GM19372 (cell line): ENCODE measurements at regions not wholly inside any gene's neighbourhood (a gene's known extent, or its start where the extent isn't known, plus 50 kb on each side); places are given as distances from the start of the nearest gene placed in this dataset.

ENCODE experiments used
- ATAC-seq: cut with Tn5 transposase; IDR thresholded peaks from one replicate; pipeline ENCODE4 v1.9.1; 2021; ENCODE audit warnings: mild to moderate bottlenecking, low read depth, moderate library complexity; ENCODE audit not compliant: unreplicated experiment

DNA sequence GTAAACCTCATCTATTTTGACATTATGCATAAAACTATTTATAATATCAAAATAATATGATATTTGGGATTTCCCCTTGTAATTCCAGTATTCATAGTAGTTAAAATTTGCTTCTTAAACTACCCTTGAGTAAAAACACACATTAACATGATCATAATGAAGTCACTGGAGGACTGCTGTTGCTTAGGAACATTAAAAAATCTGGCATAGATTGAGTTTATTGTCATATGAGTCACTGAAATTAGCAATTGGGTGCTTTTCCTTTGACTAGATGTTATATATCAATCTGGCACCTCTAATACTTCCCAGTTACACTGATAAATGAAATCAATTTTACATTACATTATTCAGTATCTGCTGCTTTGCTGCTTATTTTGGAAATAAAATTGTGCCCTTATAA is 57.0 kb upstream of the ZC3H15 start:
- ATAC-seq, result no peak

DNA sequence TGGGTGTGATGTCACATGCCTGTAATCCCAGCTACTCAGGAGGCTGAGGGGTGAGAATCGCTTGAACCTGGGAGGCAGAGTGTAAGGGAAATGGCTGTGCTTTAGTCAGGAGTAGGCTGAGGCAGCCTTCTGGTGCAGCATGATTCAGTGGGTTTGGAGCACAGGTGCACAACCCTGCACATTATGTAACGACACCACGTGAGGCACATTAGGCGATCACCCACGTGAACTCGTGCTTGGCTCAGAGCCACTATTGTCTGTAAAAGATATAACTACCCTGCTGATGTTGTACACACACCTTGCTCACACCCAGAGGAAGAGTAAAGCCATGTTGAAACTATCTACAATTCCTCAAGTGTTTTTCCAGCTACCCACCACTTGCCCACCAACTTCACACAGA is 54.8 kb upstream of the ZC3H15 start:
- no peak for ATAC-seq

DNA sequence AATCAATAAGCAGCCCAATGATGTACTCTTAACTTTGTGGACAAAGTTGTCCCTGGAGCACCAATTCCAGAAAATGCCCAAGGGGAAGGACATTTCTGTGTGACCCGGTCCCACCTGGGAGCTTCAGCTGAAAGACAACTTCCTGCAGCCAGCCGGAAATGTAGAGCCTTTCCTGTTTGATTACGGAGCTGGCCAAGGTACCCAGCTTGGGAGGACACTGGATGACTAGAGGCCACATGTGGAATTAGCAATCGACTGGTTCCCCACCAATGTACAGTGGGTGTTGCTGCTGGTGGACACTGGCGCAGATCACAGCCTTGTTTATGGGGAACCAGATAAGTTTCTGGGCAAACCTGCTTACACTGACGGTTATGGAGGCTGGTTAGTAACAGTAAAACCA is 53.0 kb upstream of the ZC3H15 start:
- ATAC-seq, result no peak

DNA sequence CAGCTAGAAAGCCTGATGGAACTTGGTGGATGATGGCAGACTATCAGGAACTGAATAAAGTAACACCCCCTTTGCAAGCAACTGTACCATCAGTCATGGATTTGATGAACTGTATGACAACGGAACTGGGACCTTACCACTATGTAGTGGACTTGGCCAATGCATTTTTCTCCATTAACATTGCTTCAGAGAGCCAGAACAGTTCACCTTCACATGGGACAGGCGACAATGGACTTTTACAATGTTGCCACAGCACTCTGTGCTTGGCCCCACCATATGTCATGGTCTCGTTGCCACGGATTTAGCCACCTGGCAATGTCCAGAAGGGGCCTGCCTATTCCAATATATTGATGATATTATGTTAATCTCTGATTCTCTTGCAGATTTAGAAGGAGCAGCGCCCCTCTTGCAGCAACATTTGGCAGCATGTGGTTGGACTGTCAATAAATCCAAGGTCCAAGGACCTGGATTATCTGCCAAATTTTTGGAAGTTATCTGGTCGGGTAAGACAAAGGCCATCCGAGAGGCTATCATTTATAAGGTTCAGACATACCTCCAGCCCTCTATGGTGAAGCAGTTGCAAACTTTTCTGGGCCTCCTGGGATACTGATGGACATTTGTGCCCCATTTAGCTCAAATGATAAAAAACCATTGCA is 52.2 kb upstream of the ZC3H15 start:
- no peak for ATAC-seq
